DND-41 (cell line): ENCODE measurements at regions not wholly inside any gene's neighbourhood (a gene's known extent, or its start where the extent isn't known, plus 50 kb on each side); places are given as distances from the start of the nearest gene placed in this dataset.

Experiments used
- EZH2 ChIP-seq: IDR thresholded peaks from 3 replicates; pipeline ENCODE4 v1.6.1; 2012; ENCODE audit warnings: borderline replicate concordance, low read depth, mild to moderate bottlenecking, moderate library complexity, low read length, inconsistent platforms; ENCODE audit not compliant: severe bottlenecking
- TF ChIP-seq, protein P1 (sequence below): IDR thresholded peaks from 2 replicates; pipeline ENCODE4 v1.5.1; 2012; ENCODE audit warnings: borderline replicate concordance, low read length, moderate library complexity, mild to moderate bottlenecking; ENCODE audit not compliant: poor library complexity, severe bottlenecking; ENCODE audit errors: extremely low read depth

- TF ChIP-seq, protein P1, sequence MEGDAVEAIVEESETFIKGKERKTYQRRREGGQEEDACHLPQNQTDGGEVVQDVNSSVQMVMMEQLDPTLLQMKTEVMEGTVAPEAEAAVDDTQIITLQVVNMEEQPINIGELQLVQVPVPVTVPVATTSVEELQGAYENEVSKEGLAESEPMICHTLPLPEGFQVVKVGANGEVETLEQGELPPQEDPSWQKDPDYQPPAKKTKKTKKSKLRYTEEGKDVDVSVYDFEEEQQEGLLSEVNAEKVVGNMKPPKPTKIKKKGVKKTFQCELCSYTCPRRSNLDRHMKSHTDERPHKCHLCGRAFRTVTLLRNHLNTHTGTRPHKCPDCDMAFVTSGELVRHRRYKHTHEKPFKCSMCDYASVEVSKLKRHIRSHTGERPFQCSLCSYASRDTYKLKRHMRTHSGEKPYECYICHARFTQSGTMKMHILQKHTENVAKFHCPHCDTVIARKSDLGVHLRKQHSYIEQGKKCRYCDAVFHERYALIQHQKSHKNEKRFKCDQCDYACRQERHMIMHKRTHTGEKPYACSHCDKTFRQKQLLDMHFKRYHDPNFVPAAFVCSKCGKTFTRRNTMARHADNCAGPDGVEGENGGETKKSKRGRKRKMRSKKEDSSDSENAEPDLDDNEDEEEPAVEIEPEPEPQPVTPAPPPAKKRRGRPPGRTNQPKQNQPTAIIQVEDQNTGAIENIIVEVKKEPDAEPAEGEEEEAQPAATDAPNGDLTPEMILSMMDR, result peak; percentile 11
- no peak for TF ChIP-seq EZH2
Observed at GRCh38 chr2:175439416-175439815, 257.9 kb upstream of the ATP5MC3 start.
